HG02981 (cell line): ENCODE measurements at regions not wholly inside any gene's neighbourhood (a gene's known extent, or its start where the extent isn't known, plus 50 kb on each side); places are given as distances from the start of the nearest gene placed in this dataset.
"Not testable (repeated sequence)": the region's sequence is repeated elsewhere in the genome, so short reads cannot be mapped to it uniquely, and the experiment has no call there.

Experiments
- ATAC-seq: cut with Tn5 transposase; IDR thresholded peaks from one replicate; pipeline ENCODE4 v1.9.1; 2021; ENCODE audit warnings: mild to moderate bottlenecking, moderate library complexity; ENCODE audit not compliant: unreplicated experiment

DNA sequence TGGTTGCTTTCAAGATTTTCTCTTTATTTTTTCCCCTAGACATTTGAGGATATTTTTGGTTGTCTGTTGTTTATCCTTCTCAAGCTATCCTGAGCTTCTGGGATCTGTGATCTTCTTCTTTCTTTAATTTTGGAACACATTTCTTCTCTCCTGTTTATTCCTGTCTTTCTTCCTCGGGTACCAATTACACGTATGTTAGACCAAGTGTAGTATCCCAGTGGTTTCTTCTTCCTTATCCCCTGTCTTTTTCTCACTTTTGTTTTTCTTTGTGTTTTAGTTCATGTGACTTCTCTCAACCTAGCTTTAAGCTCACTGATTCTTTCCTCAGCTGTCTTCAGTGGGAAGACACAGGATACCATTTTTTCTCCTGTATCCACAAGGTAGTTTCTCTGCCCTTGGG is 120.0 kb downstream of the GALR1 start:
- no peak for ATAC-seq

DNA sequence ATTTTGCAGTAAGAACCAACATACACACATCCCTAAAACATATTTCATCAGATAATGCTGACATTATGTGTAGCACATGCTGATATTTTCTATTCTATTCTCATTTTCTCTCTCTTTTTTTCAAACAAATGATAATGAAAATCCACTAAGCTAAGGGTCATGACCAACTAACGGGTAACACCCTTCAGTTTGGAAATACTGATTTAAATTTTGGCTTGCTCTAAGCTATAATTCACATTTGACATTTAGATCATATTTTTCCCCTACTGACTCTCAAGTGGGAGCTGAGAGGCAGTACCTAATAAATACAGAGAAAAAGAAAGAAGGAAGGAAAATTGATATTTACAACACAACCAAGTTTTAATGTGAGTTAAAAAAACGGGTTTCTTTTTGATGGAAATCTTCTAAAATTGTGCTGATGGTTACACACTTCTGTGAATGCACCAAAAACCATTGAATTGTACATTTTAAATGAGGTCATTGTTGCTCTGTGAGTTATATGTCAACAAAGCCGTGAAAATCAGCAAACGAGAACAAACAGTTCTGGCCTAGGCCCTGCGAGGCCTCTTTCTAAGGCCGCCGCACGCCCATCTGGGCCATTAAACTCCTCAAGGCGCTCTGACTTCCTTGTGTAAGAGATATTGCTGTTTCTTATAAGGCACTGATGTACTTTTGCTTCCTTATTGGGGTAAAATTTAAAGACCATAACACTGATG is 124.2 kb downstream of the GALR1 start:
- no peak for ATAC-seq

DNA sequence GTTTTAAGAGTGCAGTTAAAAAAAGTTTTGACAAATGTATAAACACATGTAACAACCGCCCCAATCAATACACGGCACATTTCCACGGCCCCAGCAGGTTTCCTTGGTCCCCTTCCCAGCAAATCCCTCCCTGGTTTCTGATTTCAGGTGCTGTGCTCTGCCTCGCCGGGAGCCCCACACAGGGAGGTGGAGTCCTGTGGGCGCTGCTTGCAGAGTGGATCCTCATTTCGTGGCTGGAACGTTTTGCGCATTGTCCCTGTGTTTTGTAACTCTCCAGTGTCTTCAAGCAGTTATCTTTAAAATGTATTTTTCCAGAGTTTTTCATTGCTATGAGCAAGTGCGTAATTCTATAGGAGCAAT is 124.8 kb downstream of the GALR1 start:
- ATAC-seq = no peak

DNA sequence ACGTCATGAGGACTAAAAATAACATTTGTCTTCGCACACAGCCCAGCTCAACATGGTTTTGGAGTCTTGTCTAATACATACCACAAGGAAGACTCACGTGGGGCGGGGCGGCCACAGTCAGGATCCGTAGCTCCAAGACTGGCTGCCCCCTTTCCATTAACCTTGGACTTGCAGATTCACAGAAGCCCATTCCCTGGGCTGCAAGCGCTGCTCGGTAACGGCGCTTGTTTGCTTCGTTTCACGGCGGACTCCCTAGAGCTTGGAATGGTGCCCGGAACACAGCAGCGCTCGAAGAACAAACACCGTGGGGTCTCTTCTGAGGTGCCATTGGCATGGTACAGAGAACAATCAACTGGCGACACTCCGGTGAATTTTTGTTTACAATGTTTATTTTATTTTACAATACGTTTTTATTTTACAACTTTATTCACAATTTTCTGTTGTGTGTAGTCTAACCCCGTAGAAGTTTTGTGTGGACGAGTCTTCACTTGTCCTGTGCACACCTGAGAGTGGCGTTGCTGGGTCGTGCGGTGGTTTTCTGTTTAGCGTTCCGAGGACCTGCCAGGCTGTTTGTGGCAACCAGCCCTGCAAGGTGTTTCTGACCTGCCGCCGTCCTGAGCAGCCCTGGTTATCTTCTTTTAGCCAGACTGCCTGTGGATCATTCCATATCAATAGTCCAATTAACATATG is 126.5 kb downstream of the GALR1 start:
- ATAC-seq = no peak

DNA sequence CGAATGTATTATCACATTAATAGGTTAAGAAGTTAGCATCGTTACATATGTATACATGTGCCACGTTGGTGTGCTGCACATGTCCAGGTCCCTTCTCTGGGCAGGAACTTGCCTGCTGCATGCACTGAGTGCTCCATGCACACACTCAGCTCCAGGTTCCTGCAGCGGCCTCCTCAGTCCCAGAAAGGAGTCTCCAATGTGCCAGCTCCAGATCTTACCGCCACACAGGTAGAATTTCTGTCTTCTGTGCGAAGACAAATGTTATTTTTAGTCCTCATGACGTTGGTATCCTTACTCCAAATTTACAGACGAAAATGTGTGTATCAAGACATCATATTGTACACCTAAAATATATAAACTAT is 127.1 kb downstream of the GALR1 start:
- ATAC-seq = no peak

DNA sequence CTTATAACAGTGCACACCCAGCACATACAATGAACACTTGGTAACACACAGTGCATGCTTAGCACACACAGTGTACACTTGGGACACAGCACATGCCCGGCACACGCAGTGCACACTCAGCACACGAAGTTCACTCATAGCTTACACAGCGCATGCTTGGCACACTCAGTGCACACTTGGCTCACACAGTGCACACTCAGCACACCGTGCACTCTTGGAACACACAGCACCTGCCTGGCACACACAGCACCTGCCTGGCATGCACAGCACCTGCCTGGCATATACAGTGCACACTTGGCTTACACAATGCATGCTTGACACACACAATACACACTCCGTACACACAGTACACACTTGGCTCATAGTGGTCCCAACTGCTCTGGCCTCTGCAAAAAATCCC is 128.2 kb downstream of the GALR1 start:
- no peak for ATAC-seq

DNA sequence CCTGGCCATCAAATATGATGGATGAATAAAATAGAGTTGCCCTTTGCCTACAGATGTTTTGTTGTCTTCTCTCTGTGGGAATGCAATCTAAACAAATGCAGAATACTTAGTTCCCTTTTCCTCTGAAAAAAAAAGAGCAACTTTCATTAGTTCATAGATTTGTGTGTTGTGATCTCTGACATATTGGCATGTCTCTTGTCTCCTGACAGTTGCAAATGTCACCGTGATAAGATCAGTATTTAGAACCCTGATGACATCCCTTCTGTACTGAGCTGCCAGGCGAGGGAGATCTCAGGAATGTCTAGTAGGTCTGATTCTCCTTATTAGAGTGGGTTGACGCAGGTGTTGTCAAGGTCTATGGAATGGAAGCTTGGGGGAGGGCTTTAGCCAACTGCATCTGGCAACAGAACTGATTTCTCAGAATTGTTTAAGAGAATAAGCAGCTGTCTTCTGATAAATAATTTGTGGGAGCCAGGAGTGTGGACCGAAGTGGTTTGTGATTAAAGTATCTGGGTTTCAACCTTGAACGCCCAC is 130.4 kb downstream of the GALR1 start:
- no peak for ATAC-seq

DNA sequence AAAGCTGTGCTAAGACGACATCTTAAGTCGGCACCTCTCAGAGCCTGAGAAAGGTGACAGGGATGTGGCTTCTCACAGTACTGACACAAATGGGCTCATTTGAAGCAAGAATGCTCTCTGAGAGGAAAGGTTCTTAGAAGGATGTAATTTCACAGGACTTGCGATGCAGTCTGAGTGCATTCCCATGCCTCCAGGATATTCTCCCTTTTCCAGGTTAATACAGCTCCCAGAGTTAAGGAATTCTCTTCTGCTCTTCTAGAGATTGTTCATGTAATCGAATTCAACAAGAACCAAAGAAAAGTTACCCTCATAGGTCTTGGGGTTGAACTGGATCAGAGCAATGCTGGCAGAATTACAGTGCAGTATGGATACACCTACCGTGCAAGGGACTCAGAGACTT is 131.0 kb downstream of the GALR1 start:
- no peak for ATAC-seq

DNA sequence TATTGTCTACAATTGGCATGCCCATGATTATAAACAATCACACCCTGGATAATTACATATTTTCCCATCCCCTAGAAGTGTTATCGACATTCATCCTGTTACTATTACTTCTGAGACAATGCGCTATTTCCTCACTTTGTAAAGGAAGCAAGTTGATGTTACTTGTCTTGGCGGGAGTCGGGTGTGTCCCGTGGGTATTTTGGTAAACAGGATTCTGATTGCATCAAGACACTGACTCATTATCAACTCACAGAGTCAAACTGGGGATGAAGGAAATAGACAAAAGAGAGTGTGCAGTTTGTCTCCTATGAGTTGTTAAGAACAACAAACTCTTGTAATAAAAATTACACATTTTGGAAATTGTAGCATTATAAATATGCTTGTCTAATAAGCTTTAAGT is 142.7 kb downstream of the GALR1 start:
- ATAC-seq = no peak

DNA sequence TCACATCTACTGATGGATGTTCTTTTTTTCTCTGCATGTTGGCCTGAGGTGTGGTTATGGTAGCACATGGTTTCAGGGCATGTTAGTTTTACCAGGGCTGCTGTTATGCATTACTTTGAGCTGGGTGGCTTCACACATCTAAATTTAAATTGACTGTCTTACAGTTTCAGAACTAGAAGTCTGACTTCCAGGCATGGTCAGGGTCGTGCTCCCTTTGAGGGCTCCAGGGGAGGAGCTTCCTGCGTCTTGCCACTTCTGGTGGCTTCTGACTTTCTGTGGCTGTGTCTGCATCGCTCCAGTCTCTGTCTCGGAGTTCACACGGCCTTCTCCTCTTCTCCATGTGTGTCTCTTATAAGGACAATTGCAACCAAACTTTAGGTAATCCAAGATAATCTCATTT is 143.9 kb downstream of the GALR1 start:
- no peak for ATAC-seq

DNA sequence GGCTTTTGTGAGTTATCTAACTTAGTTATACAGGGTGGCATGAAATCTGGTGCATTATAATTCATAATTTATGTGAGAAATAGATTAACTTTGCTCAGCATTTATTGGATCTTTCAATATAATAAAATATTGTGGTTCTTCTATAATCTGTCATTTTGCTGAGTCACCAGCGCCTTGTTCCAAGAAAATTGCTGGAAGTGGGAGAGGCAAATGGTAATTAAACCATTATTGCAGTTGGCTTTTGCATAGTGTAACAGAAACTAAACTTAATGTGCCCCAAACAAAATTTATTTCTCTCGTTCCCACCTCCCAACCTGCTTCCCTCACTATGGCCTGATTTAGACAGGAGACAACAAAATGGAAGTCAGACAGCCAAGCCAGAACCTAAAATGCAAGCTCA is 146.3 kb downstream of the GALR1 start:
- ATAC-seq = no peak

DNA sequence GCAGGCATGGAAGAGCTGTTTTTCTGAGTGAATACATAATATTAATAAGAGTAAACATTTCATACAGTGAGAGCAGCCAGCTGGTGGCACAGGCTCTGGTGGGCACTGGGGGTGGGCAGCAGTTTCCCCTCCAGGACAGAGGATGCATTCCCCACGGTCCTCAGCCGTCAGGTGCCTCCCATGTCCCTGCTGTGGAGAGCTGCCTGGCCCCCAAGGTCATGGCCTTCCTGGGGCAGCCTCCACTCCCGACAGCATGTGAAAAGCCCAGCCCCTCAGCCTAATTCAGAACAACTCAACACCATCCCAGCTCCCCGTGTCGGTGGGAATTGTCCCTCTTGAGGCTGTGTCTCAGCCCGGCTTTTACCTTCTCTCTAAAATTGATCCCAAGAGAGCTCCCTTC is 147.4 kb downstream of the GALR1 start:
- ATAC-seq = no peak

DNA sequence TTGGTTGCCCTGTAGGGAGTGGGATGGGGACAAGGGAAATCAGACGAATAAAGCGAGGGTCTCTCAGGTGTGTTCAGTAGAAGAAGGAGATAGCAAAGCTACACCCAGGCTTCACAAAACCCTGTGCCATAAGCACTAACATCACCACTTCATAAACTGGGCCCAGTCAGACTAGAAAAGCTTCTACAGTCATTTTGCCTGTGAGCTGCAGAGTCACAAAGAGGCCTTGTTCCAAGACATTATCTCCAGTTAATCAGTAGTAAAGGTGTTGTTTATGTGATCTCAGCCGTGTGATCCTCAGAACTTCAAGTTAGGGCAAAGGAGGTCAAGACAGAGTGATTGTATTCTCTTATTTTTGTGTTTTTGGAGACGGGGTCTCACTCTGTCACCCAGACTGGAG is 148.0 kb downstream of the GALR1 start:
- no peak for ATAC-seq

DNA sequence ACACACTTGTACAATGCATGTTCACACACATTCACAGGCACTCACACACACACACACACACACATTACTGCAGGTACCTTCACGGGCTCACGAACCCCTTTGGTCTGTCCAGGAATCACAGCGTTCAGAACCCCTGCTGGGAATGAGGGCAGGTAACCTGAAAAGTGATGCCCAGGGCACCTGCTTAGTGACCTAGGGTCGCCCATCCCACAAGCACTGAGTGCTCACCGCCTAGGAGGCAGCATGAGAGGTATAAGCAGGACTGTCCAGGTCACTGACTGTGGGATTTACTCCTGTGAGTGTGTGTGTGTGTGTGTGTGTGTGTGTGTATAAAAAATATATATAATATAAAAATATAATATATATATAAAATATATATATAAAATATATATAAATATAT is 150.9 kb downstream of the GALR1 start:
- no peak for ATAC-seq

DNA sequence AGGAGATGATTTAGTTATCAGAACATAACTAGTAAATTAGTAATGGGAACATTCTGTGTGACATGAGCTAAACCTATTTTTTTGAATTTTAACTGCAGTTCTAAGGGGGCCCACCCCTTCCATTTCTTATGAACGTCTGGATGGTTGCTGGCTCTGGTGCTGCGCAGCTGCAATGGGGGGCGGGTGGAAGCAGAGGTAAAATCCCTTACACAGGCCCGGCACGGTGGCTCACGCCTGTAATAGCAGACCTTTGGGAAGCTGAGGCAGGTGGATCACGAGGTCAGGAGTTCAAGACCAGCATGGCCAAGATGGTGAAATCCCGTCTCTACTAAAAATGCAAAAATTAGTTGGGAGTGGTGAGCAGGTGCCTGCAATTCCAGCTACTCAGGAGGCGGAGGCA is 151.5 kb downstream of the GALR1 start:
- no peak for ATAC-seq

DNA sequence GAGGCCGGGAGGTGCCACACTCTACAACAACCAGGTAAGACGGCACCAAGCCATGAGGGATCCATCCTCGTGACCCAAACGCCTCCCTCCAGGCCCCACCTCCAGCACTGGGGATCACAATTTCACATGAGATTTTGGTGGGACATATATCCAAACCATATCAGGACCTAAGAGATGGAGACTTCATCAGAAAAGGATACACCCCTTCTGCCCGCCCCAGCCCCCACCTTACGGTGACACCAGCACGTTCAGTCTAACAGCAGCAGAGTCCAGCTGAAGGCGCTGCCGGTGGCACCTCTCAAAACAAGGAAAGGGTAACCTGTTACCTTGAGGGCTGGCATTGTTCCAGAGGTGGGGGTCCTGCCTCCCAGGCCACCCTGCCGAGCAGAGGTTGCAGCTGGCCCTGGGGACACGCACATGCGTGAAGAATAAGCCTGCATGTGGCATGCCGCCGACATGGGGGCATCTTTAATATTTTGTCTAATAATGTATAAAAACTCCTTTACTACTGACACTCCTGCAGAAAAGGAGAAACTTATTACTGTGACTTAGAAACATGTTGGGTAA is 154.4 kb downstream of the GALR1 start:
- no peak for ATAC-seq

DNA sequence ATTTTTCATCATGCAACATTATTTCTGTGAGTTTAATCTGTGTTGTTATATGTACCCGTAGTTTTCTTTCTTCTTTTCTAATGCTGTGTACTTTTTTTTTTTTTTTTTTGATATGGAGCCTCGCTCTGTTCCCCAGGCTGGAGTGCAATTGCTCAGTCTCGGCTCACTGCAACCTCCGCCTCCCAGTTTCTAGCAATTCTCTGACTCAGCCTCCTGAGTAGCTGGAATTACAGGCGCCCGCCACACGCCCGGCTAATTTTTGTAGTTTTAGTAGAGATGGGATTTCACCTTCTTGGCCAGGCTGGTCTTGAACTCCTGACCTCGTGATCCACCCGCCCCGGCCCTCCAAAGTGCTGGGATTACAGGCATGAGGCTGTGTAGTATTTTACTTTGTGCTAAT is 155.4 kb downstream of the GALR1 start:
- ATAC-seq = no peak

DNA sequence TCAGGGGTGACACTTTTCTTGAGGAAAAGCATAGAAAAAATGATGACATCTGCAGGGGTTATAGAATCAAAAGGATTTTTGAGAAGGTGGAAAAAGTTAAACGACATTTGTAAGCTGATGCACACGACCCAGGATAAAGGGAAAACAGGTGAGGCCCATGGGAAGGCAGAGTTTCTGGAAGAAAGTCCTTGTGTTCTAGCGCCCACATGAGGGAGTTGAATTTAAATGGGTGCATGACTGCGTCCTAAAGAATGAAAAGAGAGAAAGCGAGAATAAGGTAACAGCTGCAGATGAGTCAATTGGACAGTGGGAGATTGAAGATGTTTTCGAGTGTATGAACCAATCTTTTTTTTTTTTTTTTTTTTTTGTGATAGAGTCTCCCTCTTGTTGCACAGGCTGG is 158.1 kb downstream of the GALR1 start:
- no peak for ATAC-seq

DNA sequence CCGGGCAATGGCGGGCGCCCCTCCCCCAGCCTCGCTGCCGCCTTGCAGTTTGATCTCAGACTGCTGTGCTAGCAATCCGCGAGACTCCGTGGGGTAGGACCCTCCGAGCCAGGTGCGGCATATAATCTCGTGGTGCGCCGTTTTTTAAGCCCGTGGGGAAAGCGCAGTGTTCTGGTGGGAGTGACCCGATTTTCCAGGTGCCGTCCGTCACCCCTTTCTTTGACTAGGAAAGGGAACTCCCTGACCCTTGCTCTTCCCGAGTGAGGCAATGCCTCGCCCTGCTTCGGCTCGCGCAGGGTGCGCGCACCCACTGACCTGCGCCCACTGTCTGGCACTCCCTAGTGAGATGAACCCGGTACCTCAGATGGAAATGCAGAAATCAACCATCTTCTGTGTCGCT is 171.9 kb downstream of the GALR1 start:
- ATAC-seq = not testable (repeated sequence)

DNA sequence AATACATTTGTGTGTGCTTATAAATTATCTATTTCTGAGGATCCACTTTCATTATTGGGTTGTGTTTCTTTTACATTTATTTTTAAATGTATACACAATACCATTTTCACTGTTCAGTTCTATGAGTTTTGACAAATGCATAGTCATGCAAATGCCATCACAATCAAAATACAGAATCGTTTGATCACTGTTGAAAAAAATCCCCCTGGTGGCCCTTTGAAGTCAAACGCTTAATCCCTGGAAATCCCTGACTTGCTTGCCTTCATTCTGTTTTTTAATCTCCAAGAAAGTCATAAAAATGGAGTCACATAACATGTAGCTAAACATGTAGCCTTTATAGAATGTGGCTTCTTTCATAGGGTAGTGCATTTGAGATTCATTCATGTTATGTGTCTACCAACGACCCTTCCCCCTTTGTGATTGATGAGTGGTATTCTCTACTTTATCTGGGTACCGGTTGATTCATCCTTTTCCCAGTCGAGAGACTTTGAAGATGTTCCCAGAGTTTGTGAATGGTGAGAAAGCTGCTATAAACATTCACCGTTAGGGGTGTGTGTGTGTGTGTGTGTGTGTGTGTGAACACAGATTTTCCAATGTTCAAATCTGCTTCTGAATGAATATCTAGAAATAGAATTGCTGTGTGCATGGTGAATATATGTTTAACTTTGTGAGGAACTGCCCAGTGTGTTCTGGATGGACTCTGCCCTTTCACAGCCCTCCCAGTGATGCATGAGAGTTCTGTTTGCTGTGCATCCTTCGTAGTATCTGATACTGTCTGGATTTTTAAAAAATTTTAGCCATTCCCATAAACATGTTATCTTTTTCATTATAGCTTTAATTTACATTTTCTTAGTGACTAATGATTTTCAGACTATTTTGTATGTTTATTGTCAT is 173.6 kb downstream of the GALR1 start:
- no peak for ATAC-seq

DNA sequence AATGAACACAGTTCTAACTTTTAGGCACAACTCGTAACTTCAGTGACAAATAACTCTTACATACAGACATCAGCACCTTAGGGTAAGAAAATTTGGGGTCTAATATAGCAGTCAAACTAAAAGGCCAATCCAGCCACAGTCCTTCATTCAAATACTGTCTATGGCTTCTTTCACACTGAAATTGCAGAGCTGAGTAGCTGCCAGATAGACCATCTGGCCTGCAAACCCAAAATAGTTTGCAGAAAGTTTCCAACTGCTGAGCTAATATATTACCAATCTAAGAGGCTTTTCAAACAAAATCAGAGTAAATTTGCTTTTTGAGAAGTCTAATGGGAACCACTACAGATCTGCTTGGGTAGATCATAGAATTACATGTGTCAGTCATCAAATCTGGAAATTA is 183.4 kb downstream of the GALR1 start:
- ATAC-seq = no peak
